SU-DHL-6 (cell line): ENCODE measurements at regions not wholly inside any gene's neighbourhood (a gene's known extent, or its start where the extent isn't known, plus 50 kb on each side); places are given as distances from the start of the nearest gene placed in this dataset.

ENCODE experiments used
- H2AFZ ChIP-seq: fragments of 200-600 bp; sonication (generic); 2 replicates; pipeline ENCODE4 v1.6.1; 2014; ENCODE audit warnings: low read depth, mild to moderate bottlenecking, moderate library complexity, mixed read lengths, antibody characterized with exemption, low read length; ENCODE audit not compliant: severe bottlenecking
- H3F3A ChIP-seq: fragments of 200-600 bp; shearing (Covaris generic); 2 replicates; pipeline ENCODE4 v1.6.0; 2016; ENCODE audit warnings: antibody characterized with exemption, mild to moderate bottlenecking; ENCODE audit not compliant: insufficient read depth
- H3K27ac ChIP-seq: fragments of 200-600 bp; sonication (generic); 2 replicates; pipeline ENCODE4 v1.5.1; 2016; ENCODE audit warnings: low read depth, mild to moderate bottlenecking, low read length, moderate library complexity, mixed read lengths
- H3K27me3 ChIP-seq: fragments of 200-600 bp; sonication (generic), shearing (Covaris generic); 2 replicates; pipeline ENCODE4 v1.6.0; 2014; ENCODE audit warnings: mild to moderate bottlenecking, low read length
- H3K36me3 ChIP-seq: fragments of 200-600 bp; sonication (generic); 2 replicates; pipeline ENCODE4 v1.6.1; 2014; ENCODE audit warnings: mild to moderate bottlenecking, low read length, mixed read lengths
- H3K4me2 ChIP-seq: fragments of 300-600, 200-600 bp; shearing (Covaris generic), sonication (generic); 2 replicates; pipeline ENCODE4 v1.6.0; 2014; ENCODE audit warnings: low read length, low read depth, mild to moderate bottlenecking; ENCODE audit not compliant: poor library complexity, severe bottlenecking
- H3K4me3 ChIP-seq: fragments of 200-600 bp; sonication (generic); 2 replicates; pipeline ENCODE4 v1.5.1; 2014; ENCODE audit warnings: antibody characterized with exemption, low read length, mild to moderate bottlenecking, mixed read lengths; ENCODE audit not compliant: insufficient read depth, poor library complexity, severe bottlenecking
- H3K79me2 ChIP-seq: fragments of 200-600 bp; sonication (generic); 2 replicates; pipeline ENCODE4 v1.6.1; 2014; ENCODE audit warnings: mild to moderate bottlenecking, low read length, moderate library complexity; ENCODE audit not compliant: insufficient read depth
- H3K9ac ChIP-seq: fragments of 200-600 bp; sonication (generic); 2 replicates; pipeline ENCODE4 v1.7.0; 2014; ENCODE audit warnings: mild to moderate bottlenecking, low read length
- H3K9me2 ChIP-seq: fragments of 200-600 bp; sonication (generic); replicated peaks from 2 replicates; pipeline ENCODE4 v1.6.1; 2014; ENCODE audit warnings: low read length; ENCODE audit not compliant: insufficient read depth
- H3K9me3 ChIP-seq: fragments of 200-600 bp; sonication (generic); 2 replicates; pipeline ENCODE4 v1.6.1; 2014; ENCODE audit warnings: low read length, mixed read lengths; ENCODE audit not compliant: insufficient read depth
- H4K20me1 ChIP-seq: fragments of 200-600 bp; sonication (generic); 2 replicates; pipeline ENCODE4 v1.6.1; 2014; ENCODE audit warnings: low read depth, mild to moderate bottlenecking, antibody characterized with exemption, low read length, moderate library complexity, mixed read lengths
- EZH2phosphoT487 ChIP-seq: fragments of 200-600 bp; sonication (generic), shearing (Covaris generic); conservative IDR thresholded peaks from 2 replicates; pipeline ENCODE4 v1.6.1; 2018; ENCODE audit warnings: mild to moderate bottlenecking, antibody characterized with exemption, low read length, moderate library complexity, mixed read lengths
- TF ChIP-seq, protein P1 (sequence below): fragments of 200-600 bp; sonication (generic); IDR thresholded peaks from one replicate; pipeline ENCODE4 v1.5.1; 2017; ENCODE audit warnings: antibody characterized with exemption, mild to moderate bottlenecking, low read length, moderate library complexity; ENCODE audit not compliant: insufficient read depth, poor library complexity, severe bottlenecking

GRCh38 chr6:67497749-67498148 lies 1137.3 kb upstream of the ADGRB3 start:
- H3K4me2 ChIP-seq: no peak overlapping the region
- no peak overlapping the region for H3K4me3 ChIP-seq
- no peaks in the 10 kb centered on the region for H3F3A ChIP-seq
- H4K20me1 ChIP-seq: no peaks in the 10 kb centered on the region
- no peak for TF ChIP-seq EZH2phosphoT487
- TF ChIP-seq, protein P1, sequence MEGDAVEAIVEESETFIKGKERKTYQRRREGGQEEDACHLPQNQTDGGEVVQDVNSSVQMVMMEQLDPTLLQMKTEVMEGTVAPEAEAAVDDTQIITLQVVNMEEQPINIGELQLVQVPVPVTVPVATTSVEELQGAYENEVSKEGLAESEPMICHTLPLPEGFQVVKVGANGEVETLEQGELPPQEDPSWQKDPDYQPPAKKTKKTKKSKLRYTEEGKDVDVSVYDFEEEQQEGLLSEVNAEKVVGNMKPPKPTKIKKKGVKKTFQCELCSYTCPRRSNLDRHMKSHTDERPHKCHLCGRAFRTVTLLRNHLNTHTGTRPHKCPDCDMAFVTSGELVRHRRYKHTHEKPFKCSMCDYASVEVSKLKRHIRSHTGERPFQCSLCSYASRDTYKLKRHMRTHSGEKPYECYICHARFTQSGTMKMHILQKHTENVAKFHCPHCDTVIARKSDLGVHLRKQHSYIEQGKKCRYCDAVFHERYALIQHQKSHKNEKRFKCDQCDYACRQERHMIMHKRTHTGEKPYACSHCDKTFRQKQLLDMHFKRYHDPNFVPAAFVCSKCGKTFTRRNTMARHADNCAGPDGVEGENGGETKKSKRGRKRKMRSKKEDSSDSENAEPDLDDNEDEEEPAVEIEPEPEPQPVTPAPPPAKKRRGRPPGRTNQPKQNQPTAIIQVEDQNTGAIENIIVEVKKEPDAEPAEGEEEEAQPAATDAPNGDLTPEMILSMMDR: no peak
- no peak overlapping the region for H3K9ac ChIP-seq
- H3K27me3 ChIP-seq: no peaks in the 10 kb centered on the region
- H3K9me3 ChIP-seq: 0 out of 2 replicates have a peak, but pooled peaks cover 3% of the 10 kb centered on the region
- H2AFZ ChIP-seq: no peak overlapping the region
- peaks cover 2% of the 10 kb centered on the region; the same call in 1 of the 2 replicates for H3K36me3 ChIP-seq
- no peaks in the 10 kb centered on the region for H3K79me2 ChIP-seq
- no peak overlapping the region for H3K27ac ChIP-seq
- no peaks in the 10 kb centered on the region for H3K9me2 ChIP-seq

DNA sequence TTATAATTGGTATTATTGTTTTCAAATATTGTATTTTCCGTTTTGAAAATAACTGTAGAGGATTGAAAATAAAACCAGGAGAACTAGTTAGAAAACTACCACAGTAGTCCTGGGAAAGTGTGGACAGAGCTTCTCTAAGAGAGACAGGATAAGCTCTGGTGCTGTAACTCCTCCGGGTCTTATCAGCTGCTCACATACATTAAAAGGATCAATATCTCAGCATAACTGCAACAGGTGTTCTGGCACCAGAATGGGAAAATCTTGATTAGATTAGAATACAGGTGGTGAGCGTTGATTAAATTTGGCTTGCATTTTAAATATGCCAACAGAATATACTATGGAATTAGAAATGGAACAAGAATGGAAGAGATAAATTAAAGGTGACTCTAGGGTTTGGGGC lies 1138.9 kb upstream of the ADGRB3 start:
- Histone ChIP-seq H3K9me3 (0 out of 2 replicates have a peak, but pooled peaks cover 3% of the 10 kb centered on the region), H3K27ac (no peak overlapping the region), H2AFZ (no peak overlapping the region), H3K79me2 (no peaks in the 10 kb centered on the region), H4K20me1 (no peaks in the 10 kb centered on the region), H3K4me2 (no peak overlapping the region), H3F3A (no peaks in the 10 kb centered on the region), H3K4me3 (no peak overlapping the region), H3K9me2 (no peaks in the 10 kb centered on the region), H3K36me3 (no peaks in the 10 kb centered on the region), H3K27me3 (no peaks in the 10 kb centered on the region), H3K9ac (no peak overlapping the region)
- TF ChIP-seq EZH2phosphoT487: no peak
- TF ChIP-seq, protein P1: no peak

GRCh38 chr6:67493682-67494081 lies 1141.4 kb upstream of the ADGRB3 start:
- Histone ChIP-seq H3K9me3 (0 out of 2 replicates have a peak, but pooled peaks cover 3% of the 10 kb centered on the region), H3K4me3 (no peak overlapping the region), H3F3A (no peaks in the 10 kb centered on the region), H3K27ac (no peak overlapping the region), H3K36me3 (no peaks in the 10 kb centered on the region), H3K9me2 (no peaks in the 10 kb centered on the region), H2AFZ (peak overlapping the region; percentile 85), H4K20me1 (no peaks in the 10 kb centered on the region), H3K9ac (no peak overlapping the region), H3K79me2 (no peaks in the 10 kb centered on the region), H3K27me3 (no peaks in the 10 kb centered on the region), H3K4me2 (no peak overlapping the region)
- no peak for TF ChIP-seq EZH2phosphoT487
- TF ChIP-seq, protein P1: no peak

DNA sequence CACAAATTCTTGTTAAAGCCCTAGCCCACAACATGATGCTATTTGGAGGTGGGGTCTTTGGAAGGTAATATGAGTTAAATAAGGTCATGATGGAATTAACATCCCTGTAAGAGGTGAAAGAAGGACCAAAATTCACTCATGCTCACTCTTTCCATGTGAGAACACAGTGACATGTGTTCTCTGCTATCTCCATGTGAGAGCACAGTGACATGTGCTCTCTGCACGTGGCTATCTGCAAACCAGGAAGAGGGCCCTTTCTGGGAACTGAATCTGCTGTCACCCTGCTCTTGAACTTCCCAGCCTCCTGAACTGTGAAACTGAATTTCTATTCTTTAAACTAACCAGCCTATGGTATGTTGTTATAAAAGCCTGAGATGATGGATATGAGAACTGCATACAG lies 1159.4 kb upstream of the ADGRB3 start:
- Histone ChIP-seq H3K79me2 (no peaks in the 10 kb centered on the region), H4K20me1 (no peaks in the 10 kb centered on the region), H3K36me3 (no peaks in the 10 kb centered on the region), H3K4me3 (no peak overlapping the region), H3K9ac (no peak overlapping the region), H3K9me2 (no peaks in the 10 kb centered on the region), H3F3A (no peaks in the 10 kb centered on the region), H3K9me3 (no peaks in the 10 kb centered on the region), H3K4me2 (no peak overlapping the region), H3K27ac (no peak overlapping the region), H3K27me3 (no peaks in the 10 kb centered on the region), H2AFZ (peak overlapping the region; percentile 60)
- TF ChIP-seq, protein P1: no peak
- TF ChIP-seq EZH2phosphoT487: no peak
